HCT116 (cell line): ENCODE measurements at regions not wholly inside any gene's neighbourhood (a gene's known extent, or its start where the extent isn't known, plus 50 kb on each side); places are given as distances from the start of the nearest gene placed in this dataset.

Experiments used
- ATAC-seq: fragments of 200-7000 bp; cut with Tn5 transposase; 2 replicates; pipeline ENCODE4 v1.9.1; 2020; ENCODE audit warnings: mild to moderate bottlenecking, moderate library complexity
- BruUV-seq: library from RNA; stranded (reverse); fragments of 400-500 nt; replicated peaks from 2 replicates; lab custom pipeline; 2021; lab: Mats Ljungman, UMichigan
- CTCF ChIA-PET: fragments of 300-600 bp; sonication (Branson Sonifier 250); formaldehyde crosslinking; loops from one replicate; lab custom pipeline; 2021; ENCODE audit warnings: antibody characterized with exemption; lab: Charles Lee
- POLR2A ChIA-PET: fragments of 300-600, 350-600 bp; sonication (Branson Sonifier 250); formaldehyde crosslinking; loops from one replicate; lab custom pipeline; 2021; ENCODE audit warnings: antibody characterized with exemption; lab: Charles Lee
- RAD21 ChIA-PET, 2 experiments: fragments of 300-600 bp; sonication (Branson Sonifier 250); formaldehyde crosslinking; loops; one replicate each; lab custom pipeline; 2023; ENCODE audit warnings: low total read pairs in 2 of 2; ENCODE audit not compliant: uncharacterized antibody in 2 of 2, unreplicated experiment in 2 of 2, low non-redundant PET in 1 of 2; lab: Charles Lee
- DNase-seq: peaks from one replicate; pipeline ENCODE4 v3.0.0-alpha.2; 2010; ENCODE audit warnings: low read depth, low spot score
- H2AFZ ChIP-seq: fragments of 200-600 bp; shearing (Covaris generic), sonication (generic); 2 replicates; pipeline ENCODE4 v1.6.1; 2017; ENCODE audit warnings: low read depth, mixed run types, mixed read lengths, antibody characterized with exemption, low read length; ENCODE audit not compliant: poor library complexity, severe bottlenecking
- H3K27ac ChIP-seq: 2 replicates; pipeline ENCODE4 v1.5.1; 2012; ENCODE audit warnings: low read depth, low read length
- H3K27me3 ChIP-seq: fragments of 200-600 bp; sonication (generic); 2 replicates; pipeline ENCODE4 v1.6.1; 2016; ENCODE audit warnings: mixed run types, low read length, mixed read lengths; ENCODE audit not compliant: insufficient read depth
- H3K36me3 ChIP-seq, 2 experiments: fragments of 200-500 bp in 1 of 2; fragments of 200-600 bp in 1 of 2; sonication (Bioruptor generic) in 1 of 2; sonication (generic) in 1 of 2; 2 replicates each; pipeline versions ENCODE4 v1.5.1 to v1.6.1; 2014 to 2016; ENCODE audit warnings: low read length in 2 of 2, inconsistent platforms in 1 of 2, mixed read lengths in 1 of 2, mixed run types in 1 of 2; ENCODE audit not compliant: insufficient read depth in 2 of 2, control insufficient read depth in 1 of 2
- H3K4me1 ChIP-seq, 2 experiments: fragments of 200-600 bp in 1 of 2; sonication (generic) in 1 of 2; 2 replicates each; pipeline versions ENCODE4 v1.5.1 to v1.6.1; 2012 to 2017; ENCODE audit warnings: low read length in 2 of 2, inconsistent platforms in 1 of 2, mild to moderate bottlenecking in 1 of 2, mixed read lengths in 1 of 2, mixed run types in 1 of 2, moderate library complexity in 1 of 2; ENCODE audit not compliant: insufficient read depth in 2 of 2, control insufficient read depth in 1 of 2
- H3K4me2 ChIP-seq: fragments of 200-600 bp; sonication (generic); 2 replicates; pipeline ENCODE4 v1.6.1; 2017; ENCODE audit warnings: mixed run types, low read length, mixed read lengths
- H3K4me3 ChIP-seq, 2 experiments: fragments of 200-600 bp in 1 of 2; sonication (generic) in 1 of 2; replicated peaks in 1 of 2; 2 replicates each; pipeline ENCODE4 v1.5.1; 2011 to 2016; ENCODE audit warnings: low read length in 2 of 2, control low read depth in 1 of 2, low read depth in 1 of 2, mild to moderate bottlenecking in 1 of 2, mixed read lengths in 1 of 2, mixed run types in 1 of 2
- H3K79me2 ChIP-seq: fragments of 200-600 bp; sonication (generic); 2 replicates; pipeline ENCODE4 v1.6.1; 2017; ENCODE audit warnings: mild to moderate bottlenecking, mixed run types, low read length, moderate library complexity, mixed read lengths; ENCODE audit not compliant: insufficient read depth
- H3K9ac ChIP-seq: fragments of 200-600 bp; sonication (generic); 2 replicates; pipeline ENCODE4 v1.6.1; 2016; ENCODE audit warnings: low read length, mixed read lengths
- H3K9me2 ChIP-seq: fragments of 200-600 bp; sonication (generic), shearing (Covaris generic); 2 replicates; pipeline ENCODE4 v1.6.1; 2017; ENCODE audit warnings: mixed run types, mild to moderate bottlenecking, moderate library complexity; ENCODE audit not compliant: insufficient read depth
- H3K9me3 ChIP-seq, 2 experiments: fragments of 200-500 bp in 1 of 2; fragments of 200-600 bp in 1 of 2; sonication (Bioruptor generic) in 1 of 2; sonication (generic) in 1 of 2; 2 replicates each; pipeline ENCODE4 v1.6.1; 2014 to 2017; ENCODE audit warnings: low read length in 2 of 2, mixed read lengths in 2 of 2, inconsistent platforms in 1 of 2, low read depth in 1 of 2, mild to moderate bottlenecking in 1 of 2, mixed run types in 1 of 2, moderate library complexity in 1 of 2; ENCODE audit not compliant: control insufficient read depth in 1 of 2, insufficient read depth in 1 of 2
- H4K20me1 ChIP-seq: fragments of 200-600 bp; sonication (generic), shearing (Covaris generic); 2 replicates; pipeline ENCODE4 v1.6.1; 2017; ENCODE audit warnings: mixed run types, mild to moderate bottlenecking, moderate library complexity; ENCODE audit not compliant: insufficient read depth
- CBX3 ChIP-seq: IDR thresholded peaks from 2 replicates; pipeline ENCODE4 v1.6.1; 2012; ENCODE audit warnings: low read depth
- CEBPB ChIP-seq: IDR thresholded peaks from 2 replicates; pipeline ENCODE4 v1.6.1; 2012; ENCODE audit warnings: low read depth
- EGR1 ChIP-seq: IDR thresholded peaks from 2 replicates; pipeline ENCODE4 v1.6.1; 2012; ENCODE audit warnings: low read depth
- ELF1 ChIP-seq: IDR thresholded peaks from 2 replicates; pipeline ENCODE4 v1.6.1; 2012; ENCODE audit warnings: low read depth, borderline replicate concordance
- EZH2 ChIP-seq: fragments of 200-600 bp; sonication (generic); IDR thresholded peaks from 2 replicates; pipeline ENCODE4 v1.6.1; 2017; ENCODE audit warnings: antibody characterized with exemption, mixed run types
- FOSL1 ChIP-seq: IDR thresholded peaks from 2 replicates; pipeline ENCODE4 v1.6.1; 2012; ENCODE audit warnings: low read depth
- JUND ChIP-seq: IDR thresholded peaks from 2 replicates; pipeline ENCODE4 v1.6.1; 2012
- POLR2A ChIP-seq: IDR thresholded peaks from 2 replicates; pipeline ENCODE4 v1.7.0; 2011; ENCODE audit warnings: borderline replicate concordance; ENCODE audit not compliant: insufficient read depth, insufficient read length; ENCODE audit errors: extremely low read depth
- POLR2AphosphoS5 ChIP-seq: IDR thresholded peaks from 2 replicates; pipeline ENCODE4 v1.6.1; 2011; ENCODE audit warnings: mild to moderate bottlenecking, low read depth, low read length, moderate library complexity
- RAD21 ChIP-seq: IDR thresholded peaks from 2 replicates; pipeline ENCODE4 v1.6.1; 2012; ENCODE audit warnings: low read depth, mild to moderate bottlenecking
- SP1 ChIP-seq: IDR thresholded peaks from 2 replicates; pipeline ENCODE4 v1.6.1; 2012; ENCODE audit warnings: low read depth
- SRF ChIP-seq: IDR thresholded peaks from 2 replicates; pipeline ENCODE4 v1.6.1; 2012; ENCODE audit warnings: low read depth
- ZFX ChIP-seq: fragments of 450-650 bp; IDR thresholded peaks from 2 replicates; pipeline ENCODE4 v1.6.1; 2017
- ZNF274 ChIP-seq: fragments of 200-500 bp; sonication (Bioruptor generic); IDR thresholded peaks from 2 replicates; pipeline ENCODE4 v1.6.1; 2014; ENCODE audit warnings: mild to moderate bottlenecking, low read depth, low read length, inconsistent platforms
- intact Hi-C: fragments of 100-400 bp; cut with micrococcal nuclease; formaldehyde crosslinking; loops from 2 replicates; pipeline ENCODE4 v1.10.0; 2022
- TF ChIP-seq, protein P1 (sequence below): IDR thresholded peaks from 2 replicates; pipeline ENCODE4 v1.6.1; 2011; ENCODE audit warnings: mild to moderate bottlenecking, low read length, moderate library complexity; ENCODE audit not compliant: insufficient replicate concordance; ENCODE audit errors: extremely low read depth
- TF ChIP-seq, protein P2 (sequence below): IDR thresholded peaks from 2 replicates; pipeline ENCODE4 v1.6.1; 2012; ENCODE audit warnings: low read depth
- TF ChIP-seq, protein P3 (sequence below), 3 experiments: fragments of 200-600 bp in 1 of 3; sonication (generic) in 1 of 3; IDR thresholded peaks in 2 of 3; conservative IDR thresholded peaks in 1 of 3; 2 replicates each; pipeline ENCODE4 v1.5.1; 2012 to 2017; ENCODE audit warnings: low read depth in 2 of 3, low read length in 2 of 3, antibody characterized with exemption in 1 of 3, borderline replicate concordance in 1 of 3, control low read depth in 1 of 3, mild to moderate bottlenecking in 1 of 3, mixed read lengths in 1 of 3, mixed run types in 1 of 3, moderate library complexity in 1 of 3; ENCODE audit not compliant: insufficient read depth in 1 of 3
- TF ChIP-seq, protein P4 (sequence below): IDR thresholded peaks from 2 replicates; pipeline ENCODE4 v1.6.1; 2012

DNA sequence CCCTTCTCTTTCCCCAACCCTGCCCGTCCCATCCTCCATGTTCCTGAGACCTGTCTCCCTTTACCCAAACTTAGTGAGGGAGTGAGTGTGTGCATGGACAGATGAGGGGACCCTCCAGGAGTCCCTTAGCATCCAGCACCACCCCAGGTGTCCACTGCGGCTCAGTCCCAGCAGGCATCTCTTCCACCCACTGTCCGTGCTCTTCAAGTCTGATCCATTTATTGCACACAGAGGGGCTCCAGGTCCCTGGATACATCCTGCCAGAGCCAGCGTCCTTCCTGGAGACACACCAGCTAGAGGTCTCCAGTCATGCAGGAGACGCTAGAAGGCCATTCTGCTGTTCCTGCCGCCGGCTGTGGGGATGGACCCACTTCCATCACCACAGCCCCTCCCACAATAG lies 239.2 kb downstream of the ADGRD1 start:
- H3K4me2 ChIP-seq: no peak overlapping the region
- peaks cover 3% of the 10 kb centered on the region; the same call in 1 of the 2 replicates for H3K27me3 ChIP-seq
- no peak overlapping the region for H2AFZ ChIP-seq
- no peak overlapping the region for H3K27ac ChIP-seq
- no peak for DNase-seq
- no peaks in the 10 kb centered on the region for H3K4me1 ChIP-seq
- no peak for ATAC-seq
- no peak for TF ChIP-seq FOSL1
- no peak for TF ChIP-seq CEBPB
- TF ChIP-seq, protein P1, sequence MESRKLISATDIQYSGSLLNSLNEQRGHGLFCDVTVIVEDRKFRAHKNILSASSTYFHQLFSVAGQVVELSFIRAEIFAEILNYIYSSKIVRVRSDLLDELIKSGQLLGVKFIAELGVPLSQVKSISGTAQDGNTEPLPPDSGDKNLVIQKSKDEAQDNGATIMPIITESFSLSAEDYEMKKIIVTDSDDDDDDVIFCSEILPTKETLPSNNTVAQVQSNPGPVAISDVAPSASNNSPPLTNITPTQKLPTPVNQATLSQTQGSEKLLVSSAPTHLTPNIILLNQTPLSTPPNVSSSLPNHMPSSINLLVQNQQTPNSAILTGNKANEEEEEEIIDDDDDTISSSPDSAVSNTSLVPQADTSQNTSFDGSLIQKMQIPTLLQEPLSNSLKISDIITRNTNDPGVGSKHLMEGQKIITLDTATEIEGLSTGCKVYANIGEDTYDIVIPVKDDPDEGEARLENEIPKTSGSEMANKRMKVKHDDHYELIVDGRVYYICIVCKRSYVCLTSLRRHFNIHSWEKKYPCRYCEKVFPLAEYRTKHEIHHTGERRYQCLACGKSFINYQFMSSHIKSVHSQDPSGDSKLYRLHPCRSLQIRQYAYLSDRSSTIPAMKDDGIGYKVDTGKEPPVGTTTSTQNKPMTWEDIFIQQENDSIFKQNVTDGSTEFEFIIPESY: no peak
- TF ChIP-seq RAD21: no peak
- TF ChIP-seq CBX3: no peak
- TF ChIP-seq EGR1: no peak
- no peak for TF ChIP-seq ELF1
- TF ChIP-seq, protein P2, sequence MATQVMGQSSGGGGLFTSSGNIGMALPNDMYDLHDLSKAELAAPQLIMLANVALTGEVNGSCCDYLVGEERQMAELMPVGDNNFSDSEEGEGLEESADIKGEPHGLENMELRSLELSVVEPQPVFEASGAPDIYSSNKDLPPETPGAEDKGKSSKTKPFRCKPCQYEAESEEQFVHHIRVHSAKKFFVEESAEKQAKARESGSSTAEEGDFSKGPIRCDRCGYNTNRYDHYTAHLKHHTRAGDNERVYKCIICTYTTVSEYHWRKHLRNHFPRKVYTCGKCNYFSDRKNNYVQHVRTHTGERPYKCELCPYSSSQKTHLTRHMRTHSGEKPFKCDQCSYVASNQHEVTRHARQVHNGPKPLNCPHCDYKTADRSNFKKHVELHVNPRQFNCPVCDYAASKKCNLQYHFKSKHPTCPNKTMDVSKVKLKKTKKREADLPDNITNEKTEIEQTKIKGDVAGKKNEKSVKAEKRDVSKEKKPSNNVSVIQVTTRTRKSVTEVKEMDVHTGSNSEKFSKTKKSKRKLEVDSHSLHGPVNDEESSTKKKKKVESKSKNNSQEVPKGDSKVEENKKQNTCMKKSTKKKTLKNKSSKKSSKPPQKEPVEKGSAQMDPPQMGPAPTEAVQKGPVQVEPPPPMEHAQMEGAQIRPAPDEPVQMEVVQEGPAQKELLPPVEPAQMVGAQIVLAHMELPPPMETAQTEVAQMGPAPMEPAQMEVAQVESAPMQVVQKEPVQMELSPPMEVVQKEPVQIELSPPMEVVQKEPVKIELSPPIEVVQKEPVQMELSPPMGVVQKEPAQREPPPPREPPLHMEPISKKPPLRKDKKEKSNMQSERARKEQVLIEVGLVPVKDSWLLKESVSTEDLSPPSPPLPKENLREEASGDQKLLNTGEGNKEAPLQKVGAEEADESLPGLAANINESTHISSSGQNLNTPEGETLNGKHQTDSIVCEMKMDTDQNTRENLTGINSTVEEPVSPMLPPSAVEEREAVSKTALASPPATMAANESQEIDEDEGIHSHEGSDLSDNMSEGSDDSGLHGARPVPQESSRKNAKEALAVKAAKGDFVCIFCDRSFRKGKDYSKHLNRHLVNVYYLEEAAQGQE: no peak
- no peak for TF ChIP-seq ZFX
- TF ChIP-seq ZNF274: no peak
- no peak for TF ChIP-seq SRF
- TF ChIP-seq POLR2A: no peak
- TF ChIP-seq, protein P3, sequence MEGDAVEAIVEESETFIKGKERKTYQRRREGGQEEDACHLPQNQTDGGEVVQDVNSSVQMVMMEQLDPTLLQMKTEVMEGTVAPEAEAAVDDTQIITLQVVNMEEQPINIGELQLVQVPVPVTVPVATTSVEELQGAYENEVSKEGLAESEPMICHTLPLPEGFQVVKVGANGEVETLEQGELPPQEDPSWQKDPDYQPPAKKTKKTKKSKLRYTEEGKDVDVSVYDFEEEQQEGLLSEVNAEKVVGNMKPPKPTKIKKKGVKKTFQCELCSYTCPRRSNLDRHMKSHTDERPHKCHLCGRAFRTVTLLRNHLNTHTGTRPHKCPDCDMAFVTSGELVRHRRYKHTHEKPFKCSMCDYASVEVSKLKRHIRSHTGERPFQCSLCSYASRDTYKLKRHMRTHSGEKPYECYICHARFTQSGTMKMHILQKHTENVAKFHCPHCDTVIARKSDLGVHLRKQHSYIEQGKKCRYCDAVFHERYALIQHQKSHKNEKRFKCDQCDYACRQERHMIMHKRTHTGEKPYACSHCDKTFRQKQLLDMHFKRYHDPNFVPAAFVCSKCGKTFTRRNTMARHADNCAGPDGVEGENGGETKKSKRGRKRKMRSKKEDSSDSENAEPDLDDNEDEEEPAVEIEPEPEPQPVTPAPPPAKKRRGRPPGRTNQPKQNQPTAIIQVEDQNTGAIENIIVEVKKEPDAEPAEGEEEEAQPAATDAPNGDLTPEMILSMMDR (IDR thresholded peaks at IDR 0.05 in 2 of 3, conservative IDR thresholded peaks at IDR 0.05 in 1 of 3; ENCODE audit: borderline replicate concordance in 1 of 3, insufficient read depth in 1 of 3, low read depth in 2 of 3, low read length in 2 of 3): no peak
- no peak for TF ChIP-seq POLR2AphosphoS5
- TF ChIP-seq JUND: no peak
- TF ChIP-seq, protein P4, sequence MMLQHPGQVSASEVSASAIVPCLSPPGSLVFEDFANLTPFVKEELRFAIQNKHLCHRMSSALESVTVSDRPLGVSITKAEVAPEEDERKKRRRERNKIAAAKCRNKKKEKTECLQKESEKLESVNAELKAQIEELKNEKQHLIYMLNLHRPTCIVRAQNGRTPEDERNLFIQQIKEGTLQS: no peak
- TF ChIP-seq EZH2: no peak
- TF ChIP-seq SP1: no peak
- no peak overlapping the region for H3K9ac ChIP-seq
- intact Hi-C loops: no loop called here
- no TSS peak for BruUV-seq
- no peaks in the 10 kb centered on the region for H3K9me3 ChIP-seq
- H3K9me2 ChIP-seq: no peaks in the 10 kb centered on the region
- CTCF ChIA-PET: no interaction called here
- H3K79me2 ChIP-seq: no peaks in the 10 kb centered on the region
- RAD21 ChIA-PET: no interaction called here
- no peaks in the 10 kb centered on the region for H3K36me3 ChIP-seq
- no peak overlapping the region for H3K4me3 ChIP-seq
- POLR2A ChIA-PET: no interaction called here
- H4K20me1 ChIP-seq: no peaks in the 10 kb centered on the region
